HK-2 (cell line): ENCODE measurements at regions not wholly inside any gene's neighbourhood (a gene's known extent, or its start where the extent isn't known, plus 50 kb on each side); places are given as distances from the start of the nearest gene placed in this dataset.
"Not testable (repeated sequence)": the region's sequence is repeated elsewhere in the genome, so short reads cannot be mapped to it uniquely, and the experiment has no call there.

ENCODE experiments used
- DNase-seq: peaks from one replicate; pipeline ENCODE4 v3.0.0-alpha.2; 2018; ENCODE audit not compliant: unreplicated experiment

DNA sequence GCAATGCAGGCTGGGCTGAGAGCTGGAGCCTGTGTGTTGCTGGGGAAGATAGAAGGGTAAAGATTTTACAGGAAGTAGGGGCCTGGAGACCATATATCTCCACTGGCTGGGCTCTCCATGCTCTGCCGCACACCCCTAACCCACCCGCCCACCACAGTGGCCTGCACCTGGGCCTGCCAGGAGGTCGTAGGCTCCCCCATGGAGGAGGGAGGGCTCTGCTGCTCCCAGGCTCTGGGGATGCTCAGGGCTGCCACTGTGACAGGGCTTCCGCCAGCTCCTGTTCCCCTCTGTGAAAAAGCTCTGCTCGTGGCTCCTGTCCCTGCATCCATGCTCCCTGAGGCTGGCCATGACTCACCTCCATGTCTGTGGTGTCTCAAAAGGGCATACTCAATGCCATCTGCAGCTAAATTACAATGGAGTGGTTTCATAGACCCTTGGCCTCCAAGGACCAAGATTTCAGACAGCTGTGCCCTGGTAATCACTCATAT, 106.0 kb downstream of the CXCL12 start:
- DNase-seq: no peak

- DNase-seq: not testable (repeated sequence)
Observed at GRCh38 chr10:44268435-44268948, 116.4 kb downstream of the CXCL12 start.

DNA sequence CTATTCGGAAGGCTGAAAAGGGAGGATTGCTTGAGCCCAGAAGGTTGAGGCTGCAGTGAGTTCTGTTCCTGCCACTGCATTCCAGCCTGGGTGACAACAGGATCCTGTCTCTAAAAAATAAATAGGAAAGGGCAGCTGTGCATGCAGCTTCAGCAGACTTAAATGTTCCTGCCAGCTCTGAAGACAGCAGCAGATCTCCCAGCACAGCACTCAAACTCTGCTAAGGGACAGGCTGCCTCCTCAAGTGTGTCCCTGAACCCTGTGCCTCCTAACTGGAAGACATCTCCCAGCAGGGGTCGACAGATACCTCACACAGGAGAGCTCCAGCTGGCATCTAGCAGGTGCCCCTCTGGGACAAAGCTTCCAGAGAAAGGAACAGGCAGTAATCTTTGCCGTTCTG, 117.9 kb downstream of the CXCL12 start:
- DNase-seq: no peak

GRCh38 chr10:44264244-44264643, 120.7 kb downstream of the CXCL12 start:
- no peak for DNase-seq

DNA sequence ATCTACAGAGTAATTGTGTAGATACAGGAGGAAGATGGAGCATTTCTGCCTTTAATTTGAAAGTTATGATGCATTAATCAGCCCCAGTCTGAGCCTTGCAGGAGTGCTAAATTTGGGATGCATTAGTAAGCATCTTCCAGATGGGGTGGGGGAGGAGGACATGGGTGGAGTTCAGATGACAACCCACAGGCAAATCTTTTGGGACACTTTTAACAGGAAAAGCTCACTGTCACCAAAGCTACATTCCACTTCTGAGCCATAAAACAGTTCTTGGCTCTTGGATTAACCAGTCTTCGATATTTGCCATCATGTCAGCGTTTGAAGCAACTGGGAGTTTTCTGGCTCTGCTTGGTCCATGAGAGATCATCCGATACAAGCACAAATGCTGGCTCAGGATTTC, 121.1 kb downstream of the CXCL12 start:
- no peak for DNase-seq

- no peak for DNase-seq
Observed at GRCh38 chr10:44262551-44263251, 122.2 kb downstream of the CXCL12 start.

- DNase-seq: no peak
Observed at GRCh38 chr10:44261710-44262455, 123.0 kb downstream of the CXCL12 start.

DNA sequence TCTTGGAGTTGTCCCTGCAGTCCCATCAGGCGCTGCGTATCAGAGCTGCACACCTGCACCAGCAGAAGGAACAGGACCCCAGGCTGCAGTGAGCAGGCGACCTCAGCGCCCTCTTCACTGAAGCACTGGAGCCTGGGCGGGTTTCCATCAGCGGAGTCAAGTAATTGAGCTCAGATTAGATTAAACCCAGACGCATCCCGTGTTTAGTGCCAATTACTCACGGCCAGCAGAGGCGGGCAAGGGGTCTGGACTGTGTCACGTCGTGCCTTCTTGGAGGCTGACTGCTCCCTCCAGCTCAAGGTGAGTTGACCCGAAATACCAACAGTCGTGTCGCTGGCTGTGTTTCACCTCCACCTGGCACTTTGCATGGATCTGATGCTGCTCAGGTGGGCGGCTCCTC, 123.6 kb downstream of the CXCL12 start:
- no peak for DNase-seq

DNA sequence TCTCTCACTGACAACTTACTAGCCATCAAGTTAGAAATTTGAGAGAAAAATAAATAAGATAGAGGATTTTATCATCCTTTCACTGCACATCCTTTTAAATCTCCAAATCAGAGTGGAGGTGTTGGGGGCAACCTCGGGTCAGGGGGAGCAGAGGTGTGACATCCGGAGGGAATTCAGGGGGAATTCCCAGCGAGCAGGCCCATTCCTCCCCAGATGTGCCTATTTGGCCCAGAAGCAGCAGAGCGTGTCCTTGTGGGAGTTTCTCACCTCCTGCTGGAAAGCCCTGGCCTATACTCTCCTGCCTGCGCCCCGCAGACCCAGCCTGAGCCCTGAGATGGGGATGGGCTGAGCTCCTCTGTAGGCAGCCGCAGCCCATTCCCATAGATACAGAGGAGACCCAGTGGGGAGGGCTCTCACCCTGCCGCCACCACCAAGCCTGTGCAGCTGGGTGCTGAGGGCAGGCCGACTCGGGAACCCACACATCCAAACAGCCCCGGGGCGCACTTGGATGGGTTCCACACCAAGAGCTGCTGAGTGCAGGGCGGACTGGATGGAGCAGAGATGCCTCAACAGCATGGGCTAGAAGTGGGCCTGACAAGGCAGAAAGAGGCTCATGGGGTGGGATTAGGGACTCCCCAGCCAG, 124.5 kb downstream of the CXCL12 start:
- DNase-seq: no peak

GRCh38 chr10:44259090-44259874, 125.6 kb downstream of the CXCL12 start:
- DNase-seq: no peak

GRCh38 chr10:44258460-44259089, 126.3 kb downstream of the CXCL12 start:
- no peak for DNase-seq

DNA sequence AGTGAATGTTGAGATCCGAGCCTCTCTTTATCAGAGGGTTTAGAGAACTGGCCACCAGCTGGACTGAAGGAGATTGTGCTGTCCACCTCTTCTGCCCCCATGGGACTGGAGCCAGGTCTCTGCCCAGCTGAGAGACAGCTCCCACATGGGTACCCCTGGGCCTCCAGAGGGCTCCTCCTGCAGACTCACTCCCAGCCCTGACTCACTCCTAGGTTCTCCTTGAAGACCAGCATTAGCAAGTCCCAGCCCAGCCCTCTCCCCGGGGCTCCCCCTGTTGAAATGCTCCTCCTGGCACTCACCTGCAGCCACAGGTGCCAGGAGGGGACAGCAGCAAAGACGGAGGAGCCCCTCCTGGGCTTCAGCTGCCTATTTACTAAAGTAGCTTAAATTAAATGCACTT, 126.9 kb downstream of the CXCL12 start:
- DNase-seq: no peak

DNA sequence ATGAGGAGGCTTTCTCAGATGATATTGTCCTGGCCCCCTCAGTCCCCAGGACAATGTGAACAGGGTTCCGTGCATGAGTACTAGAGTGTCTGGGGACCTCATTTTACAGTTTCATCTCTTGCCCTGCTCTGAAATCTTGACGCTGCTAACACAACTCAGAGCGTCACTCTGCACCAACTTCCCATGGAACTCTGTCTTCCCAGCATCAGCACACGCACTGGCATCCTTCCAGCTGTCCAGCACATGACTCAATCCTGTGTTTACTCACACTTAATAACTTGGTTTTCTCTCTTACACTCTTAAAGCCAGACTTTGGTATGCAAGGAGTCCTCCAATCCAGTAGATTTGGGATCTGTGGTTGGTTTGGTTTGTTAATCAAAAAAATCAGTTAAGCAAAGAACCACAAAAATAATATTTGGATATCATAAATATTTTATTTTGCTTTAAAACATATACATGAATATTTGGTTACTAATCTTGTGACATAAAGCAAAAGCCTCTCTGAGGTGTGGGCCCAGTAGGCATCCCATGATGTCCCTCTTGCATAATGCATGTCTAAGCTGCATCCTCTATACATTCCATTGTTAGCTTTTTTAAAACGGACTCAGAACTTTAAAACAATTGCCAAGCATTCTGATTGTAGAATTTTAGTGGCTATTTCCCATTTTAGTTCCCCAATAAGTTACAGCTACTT, 131.0 kb downstream of the CXCL12 start:
- DNase-seq: no peak

DNA sequence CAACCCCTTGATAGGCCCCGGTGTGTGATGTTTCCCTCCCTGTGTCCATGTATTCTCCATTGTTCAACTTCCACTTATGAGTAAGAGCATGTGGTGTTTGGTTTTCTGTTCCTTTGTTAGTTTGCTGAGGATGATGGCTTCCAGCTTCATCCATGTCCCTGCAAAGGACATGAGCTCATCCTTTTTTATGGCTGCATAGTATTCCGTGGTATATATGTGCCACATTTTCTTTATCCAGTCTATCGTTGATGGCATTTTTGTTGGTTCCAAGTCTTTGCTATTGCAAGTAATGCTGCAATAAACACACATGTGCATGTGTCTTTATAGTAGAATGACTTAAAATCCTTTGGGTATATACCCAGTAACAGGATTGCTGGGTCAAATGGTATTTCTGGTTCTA, 132.3 kb downstream of the CXCL12 start:
- not testable (repeated sequence) for DNase-seq

- not testable (repeated sequence) for DNase-seq
Observed at GRCh38 chr10:44249933-44250332, 135.0 kb downstream of the CXCL12 start.

GRCh38 chr10:44249490-44249889, 135.4 kb downstream of the CXCL12 start:
- DNase-seq: no peak

- DNase-seq: not testable (repeated sequence)
Observed at GRCh38 chr10:44246700-44247099, 138.2 kb downstream of the CXCL12 start.

- not testable (repeated sequence) for DNase-seq
Observed at GRCh38 chr10:44246287-44246686, 138.6 kb downstream of the CXCL12 start.

- DNase-seq: no peak
Observed at GRCh38 chr10:44245601-44245938, 139.3 kb downstream of the CXCL12 start.

GRCh38 chr10:44244745-44245600, 139.9 kb downstream of the CXCL12 start:
- DNase-seq: no peak
